Stimulated activated CD4-positive, alpha-beta T cell treated with anti-CD3 and anti-CD28 coated beads, Interleukin-2, amount 100 ng/mL, for 24 hours (primary cell): ENCODE measurements at regions not wholly inside any gene's neighbourhood (a gene's known extent, or its start where the extent isn't known, plus 50 kb on each side); places are given as distances from the start of the nearest gene placed in this dataset.

Source experiments
- DNase-seq, 2 donors: peaks; one replicate each; pipeline ENCODE4 v3.0.0-alpha.2; 2020

DNA sequence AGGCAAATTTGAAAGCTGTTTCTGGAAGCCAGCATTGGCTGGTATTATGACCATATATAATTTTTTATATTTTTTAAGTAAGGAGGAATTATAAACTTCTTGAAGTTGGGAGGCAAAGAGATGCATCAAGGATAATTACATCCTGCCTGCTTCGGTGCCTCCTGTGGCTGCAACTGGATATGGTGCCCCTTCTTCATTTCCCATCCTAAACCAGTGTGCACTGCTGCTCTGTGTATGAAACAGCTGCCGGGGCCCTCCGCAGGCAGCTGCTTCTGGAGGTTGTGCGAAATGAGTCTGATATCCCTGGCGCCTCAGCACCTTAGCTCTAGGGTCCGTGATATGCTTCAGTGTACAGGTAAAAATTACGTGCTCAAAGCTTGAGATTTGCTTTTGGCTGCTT lies 304.2 kb downstream of the ENC1 start:
- DNase-seq: no peak

DNA sequence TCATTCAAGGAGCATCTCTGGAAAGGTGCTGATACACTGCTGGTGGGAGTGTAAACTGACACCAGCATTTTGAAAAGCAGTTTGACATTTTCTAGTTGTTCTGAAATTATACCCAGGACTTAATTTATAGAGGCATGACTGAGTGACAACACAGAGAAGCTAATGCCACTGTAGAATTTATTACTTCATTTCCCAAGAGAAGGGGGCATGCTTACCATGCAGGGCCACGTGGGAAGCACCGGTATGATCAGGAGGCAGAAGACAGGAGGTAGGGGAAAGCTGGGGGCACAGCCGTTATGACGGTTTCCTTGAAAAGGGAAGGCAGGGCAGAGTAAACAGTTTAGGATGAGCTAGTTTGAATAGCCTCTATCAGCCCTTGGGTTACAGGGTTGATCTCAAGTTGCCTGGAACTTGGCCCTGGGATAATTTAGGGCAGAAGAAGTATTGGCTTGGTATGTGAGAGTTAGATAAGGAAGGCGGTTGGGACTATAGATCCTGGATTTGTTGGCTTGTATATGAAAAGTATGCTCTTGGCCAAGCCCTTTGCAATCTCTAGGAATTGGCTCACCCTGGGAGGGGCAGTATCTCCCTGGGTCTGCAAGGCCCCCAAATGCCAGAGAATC lies 305.7 kb downstream of the ENC1 start:
- no peak for DNase-seq

DNA sequence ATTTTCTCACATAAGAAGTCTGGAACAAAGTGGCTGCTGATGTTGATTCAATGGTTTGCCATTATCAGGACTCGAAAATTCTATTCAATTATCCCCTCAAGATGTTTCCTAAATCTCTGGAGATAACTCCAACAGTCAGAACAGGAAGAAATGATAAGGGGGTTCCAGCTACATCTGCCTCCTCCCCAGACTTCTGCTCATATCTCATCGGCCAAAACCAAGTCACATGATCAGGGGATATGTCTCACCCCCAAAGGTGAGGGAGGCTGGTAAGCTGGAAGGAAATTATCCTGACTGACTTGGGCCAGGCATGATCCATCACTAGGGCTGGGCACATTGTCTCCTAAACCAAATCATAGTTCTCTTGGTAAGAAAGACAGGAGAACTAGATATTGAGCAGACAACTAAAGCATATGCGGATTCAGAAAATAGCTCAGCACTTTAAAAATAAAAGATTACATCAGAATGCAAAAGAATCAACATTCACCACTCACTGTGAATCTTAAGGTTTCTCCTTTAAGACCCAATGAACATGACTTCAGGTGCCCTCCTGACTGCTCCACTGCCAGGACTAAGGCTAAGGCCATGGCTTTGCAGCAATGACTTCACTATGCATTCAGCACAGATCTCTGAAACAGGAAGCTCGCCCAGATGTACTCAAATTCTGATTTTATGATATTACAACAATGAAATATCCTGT lies 306.3 kb downstream of the ENC1 start:
- no peak for DNase-seq

DNA sequence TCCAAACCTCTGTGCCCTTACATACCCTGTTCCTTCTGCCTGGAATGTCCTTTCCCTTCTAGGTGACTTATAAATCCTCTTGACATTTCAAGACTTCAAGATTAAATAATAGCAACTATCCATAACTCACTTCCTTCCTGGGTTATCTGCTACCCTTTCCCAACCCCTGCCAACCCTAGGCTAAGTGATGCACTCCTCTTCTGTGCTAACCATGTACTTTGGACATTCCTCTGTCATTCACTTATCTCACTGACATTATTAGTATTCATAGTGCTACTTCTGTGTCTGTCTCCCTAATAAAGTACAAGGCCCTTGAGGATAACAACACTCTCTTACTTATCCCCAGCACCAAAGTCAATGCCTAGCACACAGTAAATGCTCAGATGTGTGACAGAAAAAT lies 307.1 kb downstream of the ENC1 start:
- no peak for DNase-seq

DNA sequence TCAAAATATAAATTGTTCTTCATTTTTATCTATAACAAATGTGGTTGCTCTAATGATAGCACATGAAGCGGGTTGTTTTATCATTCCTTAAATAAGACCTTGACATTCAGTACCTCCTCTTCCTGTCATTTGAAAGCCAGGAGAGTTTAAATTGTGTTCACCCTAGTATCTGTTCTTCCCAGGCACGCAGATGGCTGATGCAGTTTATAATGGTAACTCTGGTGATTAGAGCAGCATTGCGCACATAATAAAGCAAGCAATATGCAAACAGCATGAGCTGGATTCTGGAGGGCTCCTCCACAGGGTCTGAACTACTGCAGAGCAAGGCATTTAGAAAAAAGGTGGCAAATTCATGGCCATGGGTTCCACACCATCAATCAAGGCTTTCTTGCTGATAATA lies 307.8 kb downstream of the ENC1 start:
- DNase-seq: no peak

DNA sequence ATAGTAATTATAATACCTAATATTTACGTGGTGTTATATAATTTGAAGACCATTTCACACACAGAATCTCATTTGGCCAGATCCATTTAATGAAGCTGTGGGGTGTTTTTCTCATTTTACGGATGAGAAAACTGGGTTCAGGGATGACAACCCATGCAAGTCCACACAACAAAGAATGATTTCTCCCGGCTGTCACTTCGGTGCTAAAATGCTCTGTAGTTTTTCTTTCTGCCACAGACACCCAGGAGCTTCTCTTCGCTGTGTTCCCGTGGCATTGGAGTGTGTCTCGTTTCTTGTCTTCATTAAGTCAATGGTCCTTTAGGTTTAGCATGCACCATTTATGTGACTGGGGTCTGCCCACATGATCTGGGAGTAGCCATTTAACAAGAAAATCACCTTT lies 308.5 kb downstream of the ENC1 start:
- no peak for DNase-seq

DNA sequence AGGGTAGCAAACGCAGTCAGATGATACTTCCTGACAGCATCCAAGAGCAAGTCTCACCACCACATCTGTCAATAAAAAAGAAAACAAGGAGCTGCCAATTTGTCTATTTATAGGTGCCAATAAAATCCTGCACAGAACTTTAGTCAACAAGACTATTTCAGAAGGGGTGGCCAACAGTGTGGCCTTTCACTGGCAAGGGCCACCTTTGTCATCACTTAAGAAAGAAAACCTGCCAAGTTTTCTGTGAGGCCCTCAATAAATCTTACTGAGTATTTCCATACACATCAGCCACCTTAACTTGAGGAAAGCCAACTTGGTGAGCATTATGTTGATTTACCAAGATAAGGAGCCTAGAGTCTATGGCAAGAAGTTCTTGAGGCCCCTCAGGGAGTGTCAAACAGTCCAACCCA lies 312.3 kb downstream of the ENC1 start:
- no peak for DNase-seq

DNA sequence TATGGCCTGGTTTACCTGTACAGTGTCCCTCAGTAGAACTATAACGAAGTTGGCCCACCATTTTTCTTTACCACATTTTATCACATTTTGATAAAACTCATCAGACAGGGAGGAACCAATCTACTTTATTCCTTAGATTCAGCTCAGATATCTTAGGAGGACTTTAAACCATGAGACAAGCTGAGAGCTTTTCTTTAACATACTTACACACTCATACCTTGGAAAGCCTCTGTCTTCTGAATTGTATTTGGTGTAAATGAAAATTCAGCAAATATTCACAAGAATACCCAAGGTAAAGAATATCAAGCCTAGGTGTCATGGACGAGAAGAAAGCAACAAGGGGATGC lies 313.2 kb downstream of the ENC1 start:
- no peak for DNase-seq

DNA sequence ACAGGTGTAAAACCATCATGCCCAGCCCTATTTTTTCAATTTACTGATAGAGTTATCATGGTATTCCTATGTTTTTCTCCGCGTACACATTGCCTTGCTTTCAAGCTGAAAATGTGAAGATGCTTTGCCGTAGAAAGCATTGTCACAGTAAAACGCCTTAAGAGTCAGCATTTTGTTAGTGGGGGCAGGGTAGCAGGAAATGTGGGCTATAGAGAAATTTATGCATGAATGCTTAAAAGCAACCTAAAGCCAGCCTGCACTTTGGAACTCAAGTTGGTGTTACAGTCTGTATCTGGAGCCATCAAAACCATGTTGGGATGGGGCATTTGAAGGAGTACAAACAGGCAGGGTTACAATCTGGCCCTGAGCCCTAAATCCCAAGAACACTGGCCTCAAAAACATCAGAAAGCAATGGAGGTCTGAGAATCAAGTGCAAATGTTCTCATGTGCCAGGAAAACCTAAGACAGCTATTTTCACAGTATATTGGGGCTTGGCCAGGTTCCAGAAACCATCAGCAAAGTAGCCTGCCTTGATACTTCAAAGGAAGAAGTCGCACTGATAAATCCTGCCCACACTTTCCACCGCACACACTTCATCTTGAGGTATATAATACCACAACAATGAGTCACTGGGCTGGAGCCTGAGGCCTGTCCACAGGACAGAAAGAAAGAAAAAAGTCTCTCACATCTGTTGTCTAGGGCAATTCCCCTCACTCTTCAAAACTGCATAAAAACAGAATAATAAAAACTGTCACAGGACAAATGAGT lies 313.8 kb downstream of the ENC1 start:
- DNase-seq: peak; percentile 60 to 68

DNA sequence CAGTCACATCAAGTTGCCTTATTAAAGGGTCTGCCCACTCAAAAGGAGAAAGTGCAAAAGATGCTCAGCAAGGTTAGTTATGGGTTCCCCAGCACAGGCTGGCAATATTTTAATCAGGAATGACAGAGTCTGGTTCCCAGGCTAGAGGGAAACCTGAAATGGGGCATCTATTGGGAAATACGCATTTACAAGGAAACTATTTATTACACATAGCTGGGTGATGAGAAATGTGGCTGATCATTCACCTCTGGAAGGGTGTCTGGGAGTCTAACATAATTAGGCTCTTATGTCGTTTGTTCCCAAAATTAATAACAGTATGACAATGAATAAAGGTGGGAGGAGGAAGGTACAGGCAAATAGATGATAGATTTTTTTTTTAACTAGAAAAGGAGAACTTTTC lies 314.7 kb downstream of the ENC1 start:
- DNase-seq: no peak

DNA sequence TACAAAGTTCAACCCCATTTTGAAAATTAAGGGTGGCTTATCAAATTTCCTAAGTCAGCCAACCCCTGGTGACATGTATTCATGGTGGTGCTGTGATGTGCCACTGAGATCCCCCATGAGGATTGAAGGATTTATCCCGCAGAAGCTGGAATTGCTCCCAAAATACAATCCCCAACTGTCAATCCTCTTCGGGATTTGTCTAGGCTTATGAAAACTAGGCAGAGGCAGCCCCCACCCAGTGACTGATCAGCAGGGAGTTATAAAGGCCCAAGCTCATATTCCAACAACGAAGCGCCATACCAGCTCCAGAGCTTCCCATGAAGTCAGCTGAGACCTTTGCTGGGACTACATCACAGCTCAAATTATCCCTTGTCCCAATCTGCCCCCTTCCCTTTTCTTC lies 316.0 kb downstream of the ENC1 start:
- no peak for DNase-seq

DNA sequence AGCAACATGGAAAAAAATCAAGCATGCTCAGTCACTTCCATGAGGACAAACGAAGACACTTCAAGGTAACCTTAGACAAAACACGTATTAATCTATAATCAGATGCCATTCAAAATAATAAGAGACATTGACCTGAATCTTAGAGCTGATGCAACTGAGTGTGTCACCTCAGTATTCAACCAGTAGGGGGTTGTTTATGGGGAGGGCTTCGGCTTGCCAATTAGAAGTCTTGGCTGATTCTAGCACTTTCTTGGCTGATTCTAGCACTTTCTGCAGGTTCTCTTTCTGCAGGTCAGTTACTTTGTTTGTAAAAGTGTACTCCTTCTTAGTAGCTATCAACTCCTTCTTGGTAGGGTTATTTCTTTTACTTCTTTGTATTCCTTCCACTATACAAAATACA lies 317.6 kb downstream of the ENC1 start:
- no peak for DNase-seq

DNA sequence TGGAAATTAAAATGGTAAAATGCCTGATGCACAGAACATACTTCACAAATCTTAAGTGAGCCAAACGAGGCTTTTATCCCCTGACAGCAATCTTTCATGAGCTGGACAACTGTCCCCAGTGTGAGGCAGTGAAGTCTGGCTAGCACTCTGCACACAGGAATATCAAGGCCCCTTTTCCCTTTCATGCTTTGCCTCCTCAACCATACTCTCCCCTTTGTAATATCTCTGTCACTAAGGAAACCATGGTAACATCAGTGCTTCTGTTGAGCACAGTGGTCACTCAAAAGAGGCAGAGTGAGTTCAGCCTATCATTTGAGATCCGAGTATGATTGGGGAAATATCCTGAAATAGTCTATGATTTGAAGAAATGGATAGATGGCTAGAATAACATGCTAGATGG lies 318.3 kb downstream of the ENC1 start:
- DNase-seq: no peak

DNA sequence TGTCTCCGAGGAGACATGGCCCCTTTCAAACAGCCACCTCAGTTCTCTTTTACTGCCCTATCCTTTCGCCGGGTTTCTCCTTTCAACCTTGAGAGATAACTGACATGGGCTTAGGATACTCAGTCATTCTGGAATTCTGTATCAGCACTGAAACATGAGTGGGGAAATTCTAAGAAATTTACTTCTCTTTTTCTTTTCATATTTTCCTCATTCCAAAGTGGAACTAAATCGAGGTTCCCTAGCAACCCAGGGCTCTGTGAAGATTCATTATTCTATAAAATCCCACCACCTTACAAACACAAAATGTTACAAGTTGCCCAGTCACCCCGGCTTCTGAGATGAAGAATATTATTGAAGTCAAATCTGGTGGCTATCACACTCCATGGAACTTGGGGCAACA lies 319.2 kb downstream of the ENC1 start:
- DNase-seq: no peak

DNA sequence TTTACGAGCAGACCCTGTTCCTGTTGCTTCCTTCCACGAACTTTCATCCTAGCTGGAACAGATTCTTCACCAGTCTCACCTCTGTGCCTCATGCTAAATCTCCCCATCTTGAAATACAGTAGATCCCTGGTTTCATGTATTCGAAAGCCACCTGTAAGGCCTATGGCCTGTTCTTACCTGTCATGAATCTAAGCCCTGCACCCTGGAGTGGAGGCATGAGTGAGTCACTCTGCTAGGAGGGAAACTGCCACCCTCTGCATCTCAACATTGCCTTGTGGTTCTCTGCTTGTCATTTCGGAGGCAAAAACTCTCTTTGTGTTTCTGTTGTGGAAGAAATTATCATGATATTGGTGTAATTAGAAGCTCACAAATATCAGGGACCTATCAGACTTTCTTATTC lies 320.0 kb downstream of the ENC1 start:
- DNase-seq: no peak

DNA sequence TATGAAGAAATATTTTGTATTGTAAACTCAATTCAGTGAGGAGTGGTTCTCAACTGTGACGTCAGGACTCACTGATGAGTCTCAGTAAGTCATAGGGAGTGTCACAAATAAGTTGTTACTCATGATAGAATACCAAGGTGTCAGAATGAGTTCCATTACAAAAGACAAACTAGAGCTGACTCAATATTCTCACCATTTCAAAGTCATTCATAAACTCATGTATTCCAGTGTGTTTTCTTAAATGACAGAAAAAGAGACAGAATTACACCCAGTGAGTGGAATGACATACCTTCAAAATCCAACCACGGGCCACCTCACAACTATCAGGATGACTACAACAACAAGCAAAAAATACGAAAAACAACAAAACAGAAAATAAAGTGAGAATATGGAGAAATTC lies 321.5 kb downstream of the ENC1 start:
- DNase-seq: peak in 1 of 2 donors; percentile 16

DNA sequence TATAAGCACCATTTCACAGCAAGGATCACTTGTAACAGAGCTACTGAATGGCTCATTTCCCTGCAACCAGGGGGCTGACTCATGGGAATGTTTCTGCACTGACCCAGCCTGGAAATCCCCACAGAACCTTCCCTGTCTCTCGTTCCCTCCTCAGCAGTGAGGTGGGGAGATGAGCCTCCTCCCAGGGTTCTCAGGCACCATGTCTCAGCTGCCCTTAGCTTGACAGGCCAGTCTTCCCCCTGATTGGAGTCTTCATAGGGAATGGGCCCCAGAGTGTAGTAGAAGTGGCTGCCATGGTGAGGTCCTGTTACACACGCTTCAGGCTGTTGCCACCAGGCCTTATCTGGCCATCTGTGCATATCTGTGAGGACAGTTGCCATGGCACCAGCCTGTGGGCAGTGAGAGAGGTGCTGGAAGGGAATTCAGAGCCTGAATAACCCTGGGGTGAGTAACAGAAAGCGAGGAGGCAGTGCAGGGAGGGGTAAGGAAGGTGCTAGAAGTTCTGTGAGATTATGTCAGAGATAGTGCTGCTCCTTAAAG lies 324.4 kb downstream of the ENC1 start:
- peak in 1 of 2 donors; percentile 20 for DNase-seq

DNA sequence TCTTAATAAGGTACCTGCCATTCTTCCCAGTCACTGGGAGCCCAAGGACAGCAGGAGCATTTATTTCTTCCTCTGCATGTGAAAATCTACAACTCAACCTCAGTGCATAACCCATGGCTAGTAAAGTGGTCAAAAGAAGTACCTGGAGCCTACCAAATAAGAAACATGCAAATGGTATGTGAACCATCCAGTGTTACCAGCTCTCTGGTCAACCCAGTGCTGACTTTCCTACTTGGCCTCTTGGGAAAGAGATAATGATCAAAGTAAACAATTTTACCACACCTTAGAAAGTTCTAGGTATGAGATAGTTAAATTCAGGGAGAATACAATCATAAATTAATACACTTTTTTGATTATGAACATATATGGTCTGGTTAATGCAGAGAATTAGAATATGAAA lies 325.6 kb downstream of the ENC1 start:
- no peak for DNase-seq

DNA sequence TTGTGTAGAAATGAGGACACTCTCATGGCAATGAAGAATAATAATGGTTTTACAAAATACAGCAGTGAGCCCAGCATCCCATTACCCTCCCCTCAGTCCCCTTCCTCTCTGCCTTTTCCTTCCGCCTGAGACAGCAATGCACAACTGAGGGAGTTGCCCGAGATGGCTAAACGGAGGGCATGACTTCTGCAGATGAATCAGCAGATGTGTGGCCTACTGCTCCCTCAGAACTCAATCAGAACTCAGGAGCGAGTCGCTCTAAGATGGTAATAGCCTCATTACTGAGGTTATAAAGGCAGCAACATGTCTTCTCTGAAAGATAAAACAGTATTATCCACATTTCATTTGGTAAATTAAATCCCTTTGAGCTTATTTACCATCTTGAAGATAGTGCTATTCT lies 326.6 kb downstream of the ENC1 start:
- DNase-seq: no peak

DNA sequence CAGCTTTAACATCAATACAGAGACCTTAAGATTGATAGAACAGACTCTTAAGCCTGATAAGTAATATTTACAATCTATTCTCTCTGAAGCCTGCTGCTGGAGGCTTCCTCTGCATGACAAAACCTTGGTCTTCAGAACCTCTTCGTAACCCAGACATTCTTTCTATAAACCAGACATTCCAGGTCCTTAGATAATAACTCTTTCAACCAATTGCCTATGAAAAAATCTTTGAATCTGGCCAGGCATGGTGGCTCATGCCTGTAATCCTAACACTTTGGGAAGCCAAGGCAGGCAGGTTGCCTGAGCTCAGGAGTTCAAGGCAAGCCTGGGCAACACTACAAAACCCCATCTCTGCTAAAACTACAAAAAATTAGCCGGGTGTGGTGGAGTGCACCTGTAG lies 327.8 kb downstream of the ENC1 start:
- DNase-seq: no peak

DNA sequence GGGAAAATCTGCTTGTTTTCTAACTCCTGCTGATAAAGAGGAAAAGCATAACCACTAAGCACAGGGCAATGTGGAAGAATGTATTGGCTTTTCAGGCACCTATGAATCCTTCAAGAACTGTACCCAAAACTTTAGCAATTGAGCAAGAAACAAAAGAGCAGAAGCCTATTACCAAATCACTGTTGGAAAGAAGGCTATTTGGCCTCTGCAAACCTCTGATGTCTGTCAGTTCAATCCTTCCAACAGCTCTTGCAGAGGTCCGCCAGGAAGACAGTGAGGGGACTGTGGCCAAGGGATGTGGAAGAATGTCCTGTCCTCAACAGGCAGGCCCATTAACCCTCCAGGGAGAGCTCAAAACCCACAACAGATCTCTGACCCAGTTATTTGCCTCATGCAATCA lies 328.6 kb downstream of the ENC1 start:
- DNase-seq: no peak

DNA sequence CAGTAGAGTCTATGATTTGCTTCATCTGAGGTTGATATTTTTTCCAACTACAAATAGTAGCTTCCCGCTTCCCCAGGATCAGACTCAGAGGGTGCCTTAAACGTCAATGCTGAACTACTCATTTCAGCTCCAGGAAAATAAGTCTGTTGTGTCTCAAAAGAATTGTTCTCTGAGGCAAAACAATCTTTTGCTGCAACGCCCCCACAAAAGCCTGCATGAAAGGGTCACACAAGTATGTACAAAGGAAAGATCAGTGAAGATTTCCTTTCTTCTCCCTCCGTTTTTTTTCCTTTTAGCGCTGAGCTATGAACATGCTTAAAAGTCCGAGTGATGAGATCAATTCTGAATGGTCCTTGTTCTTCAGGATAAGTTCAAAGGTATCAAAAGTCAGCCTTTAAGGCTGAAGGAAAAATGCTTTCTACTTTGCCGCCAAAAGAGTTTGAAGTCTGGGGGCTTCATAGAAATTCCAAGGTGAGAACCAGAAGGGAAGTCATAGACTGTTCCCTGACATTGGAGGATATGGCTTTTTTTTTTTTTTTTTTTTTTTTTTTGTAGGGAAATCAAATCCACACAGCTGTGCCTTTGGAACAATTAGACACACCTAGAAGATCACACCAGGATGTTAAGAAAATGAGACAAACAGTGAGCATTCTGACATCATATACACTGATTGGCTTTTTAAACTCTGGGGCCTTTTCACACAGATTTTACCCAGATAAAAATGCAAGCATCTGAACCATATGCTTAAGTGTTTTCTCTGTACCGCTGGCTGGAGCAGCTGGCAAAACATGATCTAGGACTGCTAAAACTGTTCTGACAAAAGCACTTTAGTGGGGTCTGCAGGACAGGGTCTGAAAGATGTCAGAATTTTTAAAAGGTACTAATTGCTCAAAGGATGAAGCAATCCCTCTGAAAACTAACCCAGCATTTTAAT lies 329.3 kb downstream of the ENC1 start:
- no peak for DNase-seq

DNA sequence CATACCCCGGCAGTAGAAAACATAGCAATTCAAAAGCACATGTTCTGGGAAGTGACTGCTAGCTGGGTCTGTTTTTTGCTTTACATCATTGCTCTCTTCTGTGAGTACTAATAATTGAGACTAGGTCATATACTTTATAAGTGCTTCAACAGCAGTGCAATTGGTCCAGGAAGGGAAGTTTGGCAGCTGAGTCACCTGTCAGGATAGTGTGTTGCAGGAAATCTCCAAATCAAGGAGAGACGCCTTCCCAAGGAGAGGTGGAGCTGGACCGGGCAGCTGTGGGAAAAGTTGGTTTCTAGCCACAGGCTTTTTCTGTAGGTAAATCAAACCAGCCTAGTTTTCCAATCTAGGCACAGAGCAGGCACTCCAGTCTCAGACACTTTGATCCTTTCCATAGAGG lies 330.1 kb downstream of the ENC1 start:
- no peak for DNase-seq
